Neural progenitor cell (in vitro differentiated cells): ENCODE measurements at regions not wholly inside any gene's neighbourhood (a gene's known extent, or its start where the extent isn't known, plus 50 kb on each side); places are given as distances from the start of the nearest gene placed in this dataset.

Experiments
- DNase-seq: peaks from one replicate; pipeline ENCODE4 v3.0.0-alpha.2; 2016; ENCODE audit warnings: low spot score
- H2AFZ ChIP-seq: fragments of 200-600 bp; sonication (generic); replicated peaks from 2 replicates; pipeline ENCODE4 v1.6.1; 2016; ENCODE audit warnings: antibody characterized with exemption
- H3F3A ChIP-seq: fragments of 200-600 bp; sonication (generic); 2 replicates; pipeline ENCODE4 v1.6.1; 2016; ENCODE audit warnings: antibody characterized with exemption, low read depth
- H3K27ac ChIP-seq: fragments of 200-600 bp; sonication (generic); 2 replicates; pipeline ENCODE4 v1.5.1; 2016; ENCODE audit warnings: mild to moderate bottlenecking
- H3K27me3 ChIP-seq: fragments of 200-600 bp; sonication (generic); 2 replicates; pipeline ENCODE4 v1.6.1; 2016; ENCODE audit warnings: mild to moderate bottlenecking, moderate library complexity
- H3K36me3 ChIP-seq: fragments of 200-600 bp; sonication (generic); 2 replicates; pipeline ENCODE4 v1.5.1; 2016
- H3K4me1 ChIP-seq: fragments of 200-600 bp; sonication (generic); 2 replicates; pipeline ENCODE4 v1.6.1; 2016; ENCODE audit warnings: mixed run types
- H3K4me2 ChIP-seq: fragments of 200-600 bp; sonication (generic); 2 replicates; pipeline ENCODE4 v1.6.1; 2016
- H3K4me3 ChIP-seq: fragments of 200-600 bp; sonication (generic); 2 replicates; pipeline ENCODE4 v1.5.1; 2016
- H3K79me2 ChIP-seq: fragments of 200-600 bp; sonication (generic); 2 replicates; pipeline ENCODE4 v1.6.1; 2016; ENCODE audit warnings: low read depth
- H3K9ac ChIP-seq: fragments of 200-600 bp; sonication (generic); 2 replicates; pipeline ENCODE4 v1.6.1; 2016
- H3K9me3 ChIP-seq: fragments of 200-600 bp; sonication (generic); 2 replicates; pipeline ENCODE4 v1.5.1; 2016; ENCODE audit warnings: low read depth
- H4K20me1 ChIP-seq: fragments of 200-600 bp; sonication (generic); 2 replicates; pipeline ENCODE4 v1.6.1; 2016; ENCODE audit warnings: low read depth
- H3K27ac Mint-ChIP-seq: 3 replicates; pipeline ENCODE4 v1.8.0; 2021; ENCODE audit warnings: mixed read lengths
- H3K27me3 Mint-ChIP-seq: 2 replicates; pipeline ENCODE4 v1.8.0; 2022; ENCODE audit warnings: low read depth, mild to moderate bottlenecking, inconsistent platforms, moderate library complexity, mixed read lengths; ENCODE audit not compliant: insufficient read depth
- H3K36me3 Mint-ChIP-seq: 3 replicates; pipeline ENCODE4 v1.8.0; 2021; ENCODE audit warnings: mixed read lengths
- H3K4me1 Mint-ChIP-seq: 3 replicates; pipeline ENCODE4 v1.8.0; 2021; ENCODE audit warnings: mixed read lengths
- H3K4me3 Mint-ChIP-seq: 3 replicates; pipeline ENCODE4 v1.8.0; 2021; ENCODE audit warnings: mild to moderate bottlenecking, moderate library complexity, mixed read lengths
- H3K9me3 Mint-ChIP-seq: 3 replicates; pipeline ENCODE4 v1.8.0; 2020; ENCODE audit warnings: mixed read lengths
- CTCF ChIP-seq: fragments of 200-600 bp; sonication (generic); IDR thresholded peaks from 2 replicates; pipeline ENCODE4 v1.5.1; 2017; ENCODE audit warnings: antibody characterized with exemption, mild to moderate bottlenecking
- EZH2 ChIP-seq: fragments of 200-600 bp; sonication (generic); IDR thresholded peaks from 2 replicates; pipeline ENCODE4 v1.6.1; 2017; ENCODE audit warnings: antibody characterized with exemption, mild to moderate bottlenecking, moderate library complexity
- EZH2phosphoT487 ChIP-seq: fragments of 200-600 bp; sonication (generic); IDR thresholded peaks from 2 replicates; pipeline ENCODE4 v1.6.1; 2017; ENCODE audit warnings: antibody characterized with exemption

- Histone ChIP-seq H3K9ac (no peak overlapping the region), H2AFZ (no peak overlapping the region), H3K79me2 (no peaks in the 10 kb centered on the region), H3K4me2 (no peak overlapping the region), H3K9me3 (peaks cover 4% of the 10 kb centered on the region), H3K36me3 (peaks cover 3% of the 10 kb centered on the region), H3K4me3 (no peak overlapping the region), H3F3A (no peaks in the 10 kb centered on the region), H3K27me3 (no peaks in the 10 kb centered on the region), H4K20me1 (no peaks in the 10 kb centered on the region), H3K27ac (no peak overlapping the region), H3K4me1 (no peaks in the 10 kb centered on the region)
- H3K4me1 Mint-ChIP-seq, result no peaks in the 10 kb centered on the region
- H3K36me3 Mint-ChIP-seq, result peaks cover 1% of the 10 kb centered on the region
- H3K9me3 Mint-ChIP-seq, result peaks cover 24% of the 10 kb centered on the region
- H3K27me3 Mint-ChIP-seq, result no peaks in the 10 kb centered on the region
- no peak overlapping the region for H3K4me3 Mint-ChIP-seq
- no peak overlapping the region for H3K27ac Mint-ChIP-seq
- TF ChIP-seq EZH2phosphoT487, result no peak
- TF ChIP-seq EZH2, result no peak
- TF ChIP-seq CTCF, result no peak
- no peak for DNase-seq
Measured at GRCh38 chr13:57865600-57866294, 234.2 kb downstream of the PCDH17 start.

- Histone ChIP-seq H3K9me3 (no peaks in the 10 kb centered on the region), H3K9ac (no peak overlapping the region), H3K36me3 (no peaks in the 10 kb centered on the region), H3K4me2 (no peak overlapping the region), H3K27ac (no peak overlapping the region), H3K79me2 (no peaks in the 10 kb centered on the region), H3K4me1 (no peaks in the 10 kb centered on the region), H3F3A (no peaks in the 10 kb centered on the region), H2AFZ (peak overlapping the region; percentile 15), H4K20me1 (no peaks in the 10 kb centered on the region), H3K27me3 (no peaks in the 10 kb centered on the region), H3K4me3 (no peak overlapping the region)
- TF ChIP-seq CTCF, result no peak
- TF ChIP-seq EZH2phosphoT487, result no peak
- TF ChIP-seq EZH2, result no peak
- Mint-ChIP-seq H3K4me1 (peaks cover 3% of the 10 kb centered on the region), H3K36me3 (no peaks in the 10 kb centered on the region), H3K27me3 (peaks cover 2% of the 10 kb centered on the region), H3K9me3 (no peaks in the 10 kb centered on the region), H3K4me3 (no peak overlapping the region), H3K27ac (no peak overlapping the region)
- DNase-seq, result no peak
Measured at GRCh38 chr13:57874530-57874929, 243.0 kb downstream of the PCDH17 start.

- no peak overlapping the region for H3K27ac Mint-ChIP-seq
- TF ChIP-seq CTCF (no peak), EZH2phosphoT487 (no peak), EZH2 (no peak)
- H3K4me1 ChIP-seq, result no peaks in the 10 kb centered on the region
- no peaks in the 10 kb centered on the region for H3K9me3 Mint-ChIP-seq
- H3K9ac ChIP-seq, result no peak overlapping the region
- no peak overlapping the region for H3K27ac ChIP-seq
- H3K27me3 Mint-ChIP-seq, result peaks cover 2% of the 10 kb centered on the region
- no peak overlapping the region for H3K4me3 Mint-ChIP-seq
- no peaks in the 10 kb centered on the region for H3F3A ChIP-seq
- no peaks in the 10 kb centered on the region for H3K9me3 ChIP-seq
- H4K20me1 ChIP-seq, result no peaks in the 10 kb centered on the region
- no peak overlapping the region for H3K4me3 ChIP-seq
- H2AFZ ChIP-seq, result no peak overlapping the region
- no peak overlapping the region for H3K4me2 ChIP-seq
- H3K79me2 ChIP-seq, result no peaks in the 10 kb centered on the region
- no peaks in the 10 kb centered on the region for H3K36me3 ChIP-seq
- DNase-seq, result no peak
- H3K36me3 Mint-ChIP-seq, result no peaks in the 10 kb centered on the region
- H3K27me3 ChIP-seq, result no peaks in the 10 kb centered on the region
- peaks cover 3% of the 10 kb centered on the region for H3K4me1 Mint-ChIP-seq
Measured at GRCh38 chr13:57877601-57878000, 246.1 kb downstream of the PCDH17 start.
